GM12891 (cell line): ENCODE measurements at regions not wholly inside any gene's neighbourhood (a gene's known extent, or its start where the extent isn't known, plus 50 kb on each side); places are given as distances from the start of the nearest gene placed in this dataset.

Experiments used
- PAX5 ChIP-seq: IDR thresholded peaks from 2 replicates; pipeline ENCODE4 v1.6.1; 2011; ENCODE audit warnings: low read length, moderate library complexity, mild to moderate bottlenecking; ENCODE audit not compliant: insufficient read depth, severe bottlenecking
- POLR2A ChIP-seq: IDR thresholded peaks from 2 replicates; pipeline ENCODE4 v1.6.1; 2011; ENCODE audit warnings: low read depth, low read length, control low read depth
- POLR2AphosphoS5 ChIP-seq: IDR thresholded peaks from 2 replicates; pipeline ENCODE4 v1.6.1; 2011; ENCODE audit warnings: low read depth, low read length, control low read depth
- POU2F2 ChIP-seq: IDR thresholded peaks from 2 replicates; pipeline ENCODE4 v1.6.1; 2011; ENCODE audit warnings: low read depth, mild to moderate bottlenecking, control low read depth, low read length, moderate library complexity
- SPI1 ChIP-seq: IDR thresholded peaks from 2 replicates; pipeline ENCODE4 v1.6.1; 2011; ENCODE audit warnings: low read depth, low read length, control low read depth
- TAF1 ChIP-seq: IDR thresholded peaks from 2 replicates; pipeline ENCODE4 v1.6.1; 2011; ENCODE audit warnings: low read depth, low read length, control low read depth

DNA sequence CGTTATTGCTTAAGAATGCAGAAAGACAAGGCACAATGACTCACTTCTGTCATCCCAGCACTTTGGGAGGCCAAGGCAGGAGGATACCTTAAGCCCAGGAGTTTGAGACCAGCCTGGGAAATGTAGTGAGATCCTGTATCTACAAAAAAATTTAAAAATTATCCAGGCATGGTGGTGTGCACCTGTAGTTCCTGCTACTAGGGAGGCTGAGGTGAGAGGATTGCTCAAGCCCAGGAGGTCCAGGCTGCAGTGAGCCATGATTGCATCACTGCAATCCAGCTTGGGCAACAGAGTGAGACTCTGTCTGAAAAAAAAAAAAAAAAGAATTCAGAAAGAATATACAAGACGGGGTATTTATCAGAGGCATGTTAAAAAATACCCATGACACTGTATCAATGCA lies 182.0 kb upstream of the SPOPL start:
- TF ChIP-seq POLR2A: no peak
- TF ChIP-seq POLR2AphosphoS5: no peak
- no peak for TF ChIP-seq SPI1
- TF ChIP-seq TAF1: no peak
- TF ChIP-seq PAX5: no peak
- TF ChIP-seq POU2F2: no peak
